SK-N-SH (cell line): ENCODE measurements at regions not wholly inside any gene's neighbourhood (a gene's known extent, or its start where the extent isn't known, plus 50 kb on each side); places are given as distances from the start of the nearest gene placed in this dataset.

Experiments
- CTCF ChIA-PET: fragments of 300-600, 350-600 bp; formaldehyde crosslinking; extraction: SDS; loops from one replicate; lab custom pipeline; 2021; lab: Yijun Ruan, JAX
- POLR2A ChIA-PET: fragments of 350-600 bp; sonication (Branson Sonifier 250); formaldehyde crosslinking; extraction: SDS; loops from one replicate; lab custom pipeline; 2020; ENCODE audit warnings: antibody characterized with exemption, inconsistent platforms; lab: Yijun Ruan, JAX
- DNase-seq: peaks from one replicate; pipeline ENCODE4 v3.0.0; 2012
- H2AFZ ChIP-seq: fragments of 200-600 bp; sonication (generic); 2 replicates; pipeline ENCODE4 v1.8.1; 2016; ENCODE audit warnings: antibody characterized with exemption, mild to moderate bottlenecking, low read depth
- H3F3A ChIP-seq: fragments of 200-600 bp; sonication (generic); replicated peaks from 2 replicates; pipeline ENCODE3; 2016; ENCODE audit warnings: antibody characterized with exemption, mild to moderate bottlenecking; ENCODE audit not compliant: insufficient read depth
- H3K27ac ChIP-seq, 2 experiments: fragments of 200-500 bp in 1 of 2; fragments of 200-600 bp in 1 of 2; sonication (Bioruptor generic) in 1 of 2; sonication (generic), shearing (Covaris generic) in 1 of 2; 2 replicates each; pipeline versions ENCODE4 v1.5.1 to v1.6.1; 2014 to 2016; ENCODE audit warnings: low read depth in 2 of 2, inconsistent platforms in 1 of 2, low read length in 1 of 2, mild to moderate bottlenecking in 1 of 2, mixed read lengths in 1 of 2
- H3K27me3 ChIP-seq: fragments of 200-600 bp; sonication (generic), shearing (Covaris generic); 2 replicates; pipeline ENCODE4 v1.6.1; 2016; ENCODE audit warnings: mixed run types; ENCODE audit not compliant: insufficient read depth
- H3K36me3 ChIP-seq, 2 experiments: fragments of 200-500 bp in 1 of 2; fragments of 200-600 bp in 1 of 2; sonication (Bioruptor generic) in 1 of 2; sonication (generic) in 1 of 2; replicated peaks in 1 of 2; 2 replicates each; pipeline versions ENCODE3 to v1.5.1; 2014 to 2016; ENCODE audit warnings: low read length in 1 of 2, mild to moderate bottlenecking in 1 of 2; ENCODE audit not compliant: insufficient read depth in 2 of 2, control insufficient read depth in 1 of 2
- H3K4me1 ChIP-seq, 2 experiments: fragments of 200-500 bp in 1 of 2; fragments of 200-600 bp in 1 of 2; sonication (Bioruptor generic) in 1 of 2; sonication (generic), shearing (Covaris generic) in 1 of 2; 2 replicates each; pipeline versions ENCODE4 v1.5.1 to v1.6.1; 2014 to 2016; ENCODE audit warnings: low read depth in 1 of 2, low read length in 1 of 2, mixed run types in 1 of 2; ENCODE audit not compliant: insufficient read depth in 2 of 2, control insufficient read depth in 1 of 2
- H3K4me2 ChIP-seq: fragments of 200-600 bp; sonication (generic), shearing (Covaris generic); 2 replicates; pipeline ENCODE4 v1.6.1; 2017; ENCODE audit warnings: mixed run types
- H3K4me3 ChIP-seq, 2 experiments: fragments of 200-500 bp in 1 of 2; fragments of 200-600 bp in 1 of 2; sonication (Bioruptor generic) in 1 of 2; sonication (generic), shearing (Covaris generic) in 1 of 2; 2 replicates each; pipeline versions ENCODE4 v1.5.1 to v1.8.1; 2014 to 2016; ENCODE audit warnings: low read depth in 2 of 2, inconsistent platforms in 1 of 2, low read length in 1 of 2, mild to moderate bottlenecking in 1 of 2, mixed read lengths in 1 of 2, moderate library complexity in 1 of 2
- H3K79me2 ChIP-seq: fragments of 200-600 bp; sonication (generic); 2 replicates; pipeline ENCODE4 v1.8.1; 2017; ENCODE audit warnings: mild to moderate bottlenecking; ENCODE audit not compliant: insufficient read depth
- H3K9ac ChIP-seq: fragments of 200-600 bp; sonication (generic); 2 replicates; pipeline ENCODE4 v1.6.1; 2017; ENCODE audit warnings: mixed run types
- H3K9me2 ChIP-seq: fragments of 200-600 bp; sonication (generic); 2 replicates; pipeline ENCODE4 v1.6.1; 2017; ENCODE audit warnings: mixed run types
- H3K9me3 ChIP-seq: fragments of 200-600 bp; sonication (generic); 2 replicates; pipeline ENCODE4 v1.6.1; 2017; ENCODE audit warnings: mixed run types, mild to moderate bottlenecking, moderate library complexity
- H4K20me1 ChIP-seq: fragments of 200-600 bp; sonication (generic); 2 replicates; pipeline ENCODE4 v1.6.1; 2017; ENCODE audit warnings: mild to moderate bottlenecking, mixed run types; ENCODE audit not compliant: insufficient read depth
- EP300 ChIP-seq, 2 experiments: IDR thresholded peaks; 2 replicates each; pipeline versions ENCODE4 v1.4.0 to v1.6.1; 2012; ENCODE audit warnings: borderline replicate concordance in 1 of 2, low read depth in 1 of 2, low read length in 1 of 2
- EZH2phosphoT487 ChIP-seq: fragments of 200-600 bp; sonication (generic); IDR thresholded peaks from 2 replicates; pipeline ENCODE4 v1.6.1; 2017; ENCODE audit warnings: low read depth, mixed run types, mild to moderate bottlenecking, antibody characterized with exemption, moderate library complexity, borderline replicate concordance
- FOXM1 ChIP-seq: IDR thresholded peaks from 2 replicates; pipeline ENCODE4 v1.4.0; 2012; ENCODE audit warnings: low read depth, mild to moderate bottlenecking
- GABPA ChIP-seq: IDR thresholded peaks from 2 replicates; pipeline ENCODE4 v1.4.0; 2012; ENCODE audit warnings: low read depth, mild to moderate bottlenecking
- JUND ChIP-seq: IDR thresholded peaks from 2 replicates; pipeline ENCODE4 v1.4.0; 2012
- MEF2A ChIP-seq: IDR thresholded peaks from 2 replicates; pipeline ENCODE4 v1.4.0; 2012; ENCODE audit warnings: low read depth, borderline replicate concordance
- MXI1 ChIP-seq: IDR thresholded peaks from 2 replicates; pipeline ENCODE4 v1.6.1; 2012; ENCODE audit warnings: mild to moderate bottlenecking, low read depth, low read length, improper control_type of control experiment
- NRF1 ChIP-seq: IDR thresholded peaks from 2 replicates; pipeline ENCODE4 v1.6.1; 2012; ENCODE audit warnings: low read depth, mild to moderate bottlenecking, low read length
- POLR2AphosphoS5 ChIP-seq: IDR thresholded peaks from 2 replicates; pipeline ENCODE4 v1.6.1; 2012; ENCODE audit warnings: low read depth, low read length
- RCOR1 ChIP-seq: fragments of 150-350 bp; IDR thresholded peaks from 2 replicates; pipeline ENCODE4 v1.6.1; 2017; ENCODE audit warnings: antibody characterized with exemption, low read length
- RFX5 ChIP-seq: IDR thresholded peaks from 2 replicates; pipeline ENCODE4 v1.6.1; 2012; ENCODE audit warnings: mild to moderate bottlenecking, improper control_type of control experiment, low read length
- SMC3 ChIP-seq: IDR thresholded peaks from 2 replicates; pipeline ENCODE4 v1.6.1; 2012; ENCODE audit warnings: low read depth, low read length, improper control_type of control experiment
- YY1 ChIP-seq: IDR thresholded peaks from 2 replicates; pipeline ENCODE4 v1.4.0; 2012; ENCODE audit warnings: low read depth, mild to moderate bottlenecking
- WGBS: methylation state at CpG from one replicate; pipeline ENCODE4 v1.1.6; 2017; ENCODE audit warnings: low lambda C conversion rate; 5-methylcytosine and 5-hydroxymethylcytosine counted together
- TF ChIP-seq, protein P1 (sequence below): IDR thresholded peaks from 2 replicates; pipeline ENCODE4 v1.4.0; 2012; ENCODE audit warnings: low read depth, borderline replicate concordance
- TF ChIP-seq, protein P2 (sequence below): IDR thresholded peaks from 2 replicates; pipeline ENCODE4 v1.4.0; 2012; ENCODE audit warnings: low read depth, borderline replicate concordance
- TF ChIP-seq, protein P3 (sequence below): IDR thresholded peaks from 2 replicates; pipeline ENCODE4; 2012

DNA sequence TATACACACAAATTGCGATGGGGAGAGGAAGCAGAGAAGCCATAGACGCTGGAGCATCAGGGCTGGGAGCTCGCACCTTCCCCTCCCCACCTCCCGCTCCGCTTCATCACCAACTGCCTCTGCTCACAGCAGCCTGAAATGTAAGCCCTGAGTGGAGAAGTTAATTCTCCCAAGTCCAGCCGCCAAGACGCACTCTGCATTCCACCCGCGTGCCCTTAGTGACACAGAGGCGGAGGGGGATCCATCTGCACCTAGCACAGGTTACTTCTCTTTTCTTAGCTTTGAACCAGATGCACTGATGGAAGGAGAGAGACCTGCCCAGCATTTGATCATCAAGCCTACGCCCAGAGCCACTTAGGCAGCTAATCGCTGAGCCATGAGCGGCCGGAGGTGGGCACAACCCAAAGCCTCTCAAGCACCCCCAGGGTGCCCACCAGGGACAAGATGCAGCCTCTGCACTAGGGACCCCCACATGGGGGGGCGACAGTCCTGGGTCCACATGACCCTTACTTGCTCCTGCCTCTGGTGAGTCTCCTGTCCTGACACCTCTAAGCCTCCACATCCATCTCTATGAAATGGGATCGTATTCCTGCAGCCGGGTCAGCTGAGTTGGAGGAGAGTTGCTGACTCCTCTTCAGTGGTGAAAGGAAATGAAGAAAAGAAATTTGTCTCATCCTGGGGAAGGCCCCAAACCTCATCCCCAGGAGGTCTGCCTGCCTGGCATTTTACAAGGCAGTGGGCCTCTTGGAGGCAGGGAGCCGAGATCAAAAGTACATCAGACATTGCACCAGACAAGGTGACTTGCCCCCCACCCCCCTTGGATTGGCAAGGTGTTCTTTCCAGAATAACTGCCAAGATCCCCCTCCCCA, 316.2 kb downstream of the MATN1 start:
- H4K20me1 ChIP-seq = no peaks in the 10 kb centered on the region
- 54% methylated on average over 13 of the region's 18 CpGs for WGBS
- ChIA-PET POLR2A (no interaction called here), CTCF (interaction anchor here (0.7 to 1.9 kb wide), 3 partner anchors 8 to 169 kb away, joined by 4 to 6 read pairs (median 4); no protein-coding TSS in a partner anchor)
- no peaks in the 10 kb centered on the region for H3K9me2 ChIP-seq
- H3K27ac ChIP-seq = no peak overlapping the region
- H3K4me1 ChIP-seq = peaks cover 0 to 19% of the 10 kb centered on the region in 2 experiments; a peak in 2 of 4 replicates
- no peaks in the 10 kb centered on the region for H3K79me2 ChIP-seq
- no peaks in the 10 kb centered on the region for H3K27me3 ChIP-seq
- H3K9ac ChIP-seq = no peak overlapping the region
- H3K9me3 ChIP-seq = no peaks in the 10 kb centered on the region
- H2AFZ ChIP-seq = no peak overlapping the region
- no peak overlapping the region for H3K4me2 ChIP-seq
- TF ChIP-seq RCOR1 = no peak
- no peak for TF ChIP-seq EZH2phosphoT487
- no peak for TF ChIP-seq EP300 (IDR thresholded peaks at IDR 0.05; ENCODE audit: borderline replicate concordance in 1 of 2, low read depth in 1 of 2, low read length in 1 of 2)
- TF ChIP-seq, protein P1, sequence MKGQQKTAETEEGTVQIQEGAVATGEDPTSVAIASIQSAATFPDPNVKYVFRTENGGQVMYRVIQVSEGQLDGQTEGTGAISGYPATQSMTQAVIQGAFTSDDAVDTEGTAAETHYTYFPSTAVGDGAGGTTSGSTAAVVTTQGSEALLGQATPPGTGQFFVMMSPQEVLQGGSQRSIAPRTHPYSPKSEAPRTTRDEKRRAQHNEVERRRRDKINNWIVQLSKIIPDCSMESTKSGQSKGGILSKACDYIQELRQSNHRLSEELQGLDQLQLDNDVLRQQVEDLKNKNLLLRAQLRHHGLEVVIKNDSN = no peak
- TF ChIP-seq MEF2A = no peak
- no peak for TF ChIP-seq GABPA
- no peak for TF ChIP-seq MXI1
- TF ChIP-seq, protein P2, sequence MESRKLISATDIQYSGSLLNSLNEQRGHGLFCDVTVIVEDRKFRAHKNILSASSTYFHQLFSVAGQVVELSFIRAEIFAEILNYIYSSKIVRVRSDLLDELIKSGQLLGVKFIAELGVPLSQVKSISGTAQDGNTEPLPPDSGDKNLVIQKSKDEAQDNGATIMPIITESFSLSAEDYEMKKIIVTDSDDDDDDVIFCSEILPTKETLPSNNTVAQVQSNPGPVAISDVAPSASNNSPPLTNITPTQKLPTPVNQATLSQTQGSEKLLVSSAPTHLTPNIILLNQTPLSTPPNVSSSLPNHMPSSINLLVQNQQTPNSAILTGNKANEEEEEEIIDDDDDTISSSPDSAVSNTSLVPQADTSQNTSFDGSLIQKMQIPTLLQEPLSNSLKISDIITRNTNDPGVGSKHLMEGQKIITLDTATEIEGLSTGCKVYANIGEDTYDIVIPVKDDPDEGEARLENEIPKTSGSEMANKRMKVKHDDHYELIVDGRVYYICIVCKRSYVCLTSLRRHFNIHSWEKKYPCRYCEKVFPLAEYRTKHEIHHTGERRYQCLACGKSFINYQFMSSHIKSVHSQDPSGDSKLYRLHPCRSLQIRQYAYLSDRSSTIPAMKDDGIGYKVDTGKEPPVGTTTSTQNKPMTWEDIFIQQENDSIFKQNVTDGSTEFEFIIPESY = no peak
- TF ChIP-seq, protein P3, sequence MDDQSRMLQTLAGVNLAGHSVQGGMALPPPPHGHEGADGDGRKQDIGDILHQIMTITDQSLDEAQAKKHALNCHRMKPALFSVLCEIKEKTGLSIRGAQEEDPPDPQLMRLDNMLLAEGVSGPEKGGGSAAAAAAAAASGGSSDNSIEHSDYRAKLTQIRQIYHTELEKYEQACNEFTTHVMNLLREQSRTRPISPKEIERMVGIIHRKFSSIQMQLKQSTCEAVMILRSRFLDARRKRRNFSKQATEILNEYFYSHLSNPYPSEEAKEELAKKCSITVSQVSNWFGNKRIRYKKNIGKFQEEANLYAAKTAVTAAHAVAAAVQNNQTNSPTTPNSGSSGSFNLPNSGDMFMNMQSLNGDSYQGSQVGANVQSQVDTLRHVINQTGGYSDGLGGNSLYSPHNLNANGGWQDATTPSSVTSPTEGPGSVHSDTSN = no peak
- TF ChIP-seq NRF1 = no peak
- TF ChIP-seq JUND = no peak
- no peak for TF ChIP-seq POLR2AphosphoS5
- no peak for TF ChIP-seq YY1
- TF ChIP-seq RFX5 = no peak
- TF ChIP-seq SMC3 = no peak
- TF ChIP-seq FOXM1 = no peak
- no peaks in the 10 kb centered on the region for H3F3A ChIP-seq
- H3K4me3 ChIP-seq = no peak overlapping the region
- no peak for DNase-seq
- no peaks in the 10 kb centered on the region for H3K36me3 ChIP-seq
